GM10248 (cell line): ENCODE measurements at regions not wholly inside any gene's neighbourhood (a gene's known extent, or its start where the extent isn't known, plus 50 kb on each side); places are given as distances from the start of the nearest gene placed in this dataset.

Experiments used
- CTCF ChIA-PET: fragments of 300-600 bp; sonication (Branson Sonifier 250); formaldehyde crosslinking; extraction: SDS; loops from one replicate; lab custom pipeline; 2021; ENCODE audit warnings: antibody characterized with exemption; lab: Yijun Ruan, JAX
- POLR2A ChIA-PET: fragments of 350-650 bp; sonication (Branson Sonifier 250); formaldehyde crosslinking; extraction: SDS; loops from one replicate; lab custom pipeline; 2020; ENCODE audit warnings: antibody characterized with exemption; lab: Yijun Ruan, JAX
- DNase-seq: peaks from one replicate; pipeline ENCODE4 v3.0.0; 2012; ENCODE audit errors: extremely low spot score
- TF ChIP-seq, protein P1 (sequence below): IDR thresholded peaks from 2 replicates; pipeline ENCODE4 v1.5.1; 2012; ENCODE audit warnings: mild to moderate bottlenecking, low read depth; ENCODE audit errors: extremely low read depth, missing control alignments, control extremely low read depth

DNA sequence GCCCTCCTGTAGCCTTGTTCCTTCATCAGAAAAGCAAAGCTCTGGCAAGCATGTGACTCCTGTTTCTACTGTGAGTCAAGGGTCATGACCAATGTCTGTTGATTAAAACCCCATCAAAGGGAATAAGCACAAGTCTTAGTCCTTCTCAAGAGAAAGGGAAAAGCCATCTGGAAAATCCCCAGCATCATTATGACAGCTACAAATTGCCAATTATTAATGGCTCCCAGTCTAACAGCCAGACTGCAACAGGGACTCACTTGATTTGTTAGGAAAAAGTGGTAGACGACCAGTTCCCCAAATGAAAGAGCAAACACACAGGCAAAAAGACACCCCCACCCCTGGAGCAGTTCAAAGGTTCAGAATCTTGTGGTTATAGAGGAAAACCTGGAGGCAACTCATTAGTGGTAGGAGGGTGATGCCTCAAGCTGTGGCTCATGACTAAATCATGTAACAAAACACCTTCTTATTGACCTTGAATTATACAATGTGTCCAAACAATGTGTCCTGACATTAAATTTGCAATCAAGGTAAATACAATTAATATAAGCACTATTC is 315.7 kb downstream of the HNRNPD start:
- ChIA-PET CTCF (interaction anchor here (1.2 kb wide), 1 partner anchor 8 kb away, joined by 3 read pairs; no protein-coding TSS in a partner anchor), POLR2A (no interaction called here)
- TF ChIP-seq, protein P1, sequence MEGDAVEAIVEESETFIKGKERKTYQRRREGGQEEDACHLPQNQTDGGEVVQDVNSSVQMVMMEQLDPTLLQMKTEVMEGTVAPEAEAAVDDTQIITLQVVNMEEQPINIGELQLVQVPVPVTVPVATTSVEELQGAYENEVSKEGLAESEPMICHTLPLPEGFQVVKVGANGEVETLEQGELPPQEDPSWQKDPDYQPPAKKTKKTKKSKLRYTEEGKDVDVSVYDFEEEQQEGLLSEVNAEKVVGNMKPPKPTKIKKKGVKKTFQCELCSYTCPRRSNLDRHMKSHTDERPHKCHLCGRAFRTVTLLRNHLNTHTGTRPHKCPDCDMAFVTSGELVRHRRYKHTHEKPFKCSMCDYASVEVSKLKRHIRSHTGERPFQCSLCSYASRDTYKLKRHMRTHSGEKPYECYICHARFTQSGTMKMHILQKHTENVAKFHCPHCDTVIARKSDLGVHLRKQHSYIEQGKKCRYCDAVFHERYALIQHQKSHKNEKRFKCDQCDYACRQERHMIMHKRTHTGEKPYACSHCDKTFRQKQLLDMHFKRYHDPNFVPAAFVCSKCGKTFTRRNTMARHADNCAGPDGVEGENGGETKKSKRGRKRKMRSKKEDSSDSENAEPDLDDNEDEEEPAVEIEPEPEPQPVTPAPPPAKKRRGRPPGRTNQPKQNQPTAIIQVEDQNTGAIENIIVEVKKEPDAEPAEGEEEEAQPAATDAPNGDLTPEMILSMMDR: no peak
- DNase-seq: no peak

DNA sequence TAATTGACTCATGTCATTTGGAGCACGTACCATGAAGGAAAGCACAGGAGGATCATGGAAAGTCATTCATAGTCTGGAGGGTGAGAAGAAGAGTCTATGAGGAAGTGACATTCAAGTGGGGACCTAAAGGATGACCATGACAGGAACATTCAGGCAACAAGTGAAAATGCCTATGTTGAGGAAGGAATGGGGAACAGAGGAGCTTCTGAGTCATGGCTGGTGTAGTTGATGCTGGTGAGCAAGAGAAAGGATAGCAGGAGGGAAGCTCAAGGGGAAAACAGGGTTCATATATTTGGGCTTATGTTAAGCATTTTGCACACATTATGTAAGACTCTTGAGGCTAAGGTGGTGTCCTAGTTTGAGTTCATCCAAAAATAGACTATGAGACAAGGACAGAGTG is 318.6 kb downstream of the HNRNPD start:
- ChIA-PET CTCF (interaction anchor here (1.5 kb wide), 1 partner anchor 28 kb away, joined by 3 read pairs; no protein-coding TSS in a partner anchor), POLR2A (no interaction called here)
- TF ChIP-seq, protein P1: no peak
- DNase-seq: no peak

DNA sequence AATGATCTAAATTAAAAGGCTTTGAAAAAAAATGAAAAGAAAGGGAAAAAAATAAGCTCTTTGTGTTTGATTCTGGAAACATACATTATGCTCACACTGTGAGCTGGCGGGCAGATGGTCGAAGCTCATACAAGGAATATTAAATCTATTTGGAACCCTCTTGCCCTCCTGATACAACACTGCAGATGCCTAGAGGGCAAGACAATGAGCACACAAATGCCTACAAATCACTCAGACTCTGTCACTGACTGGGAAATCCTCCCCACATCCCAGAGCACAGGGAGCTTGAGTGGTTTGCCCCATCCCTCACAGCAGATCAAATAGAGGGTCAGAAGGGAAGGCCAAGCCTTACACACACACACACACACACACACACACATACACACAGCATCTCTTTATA is 320.4 kb downstream of the HNRNPD start:
- TF ChIP-seq, protein P1: no peak
- ChIA-PET CTCF (interaction anchor here (1.5 to 1.7 kb wide), 3 partner anchors 7 to 14 kb away, joined by 3 to 5 read pairs (median 4); no protein-coding TSS in a partner anchor), POLR2A (no interaction called here)
- no peak for DNase-seq

DNA sequence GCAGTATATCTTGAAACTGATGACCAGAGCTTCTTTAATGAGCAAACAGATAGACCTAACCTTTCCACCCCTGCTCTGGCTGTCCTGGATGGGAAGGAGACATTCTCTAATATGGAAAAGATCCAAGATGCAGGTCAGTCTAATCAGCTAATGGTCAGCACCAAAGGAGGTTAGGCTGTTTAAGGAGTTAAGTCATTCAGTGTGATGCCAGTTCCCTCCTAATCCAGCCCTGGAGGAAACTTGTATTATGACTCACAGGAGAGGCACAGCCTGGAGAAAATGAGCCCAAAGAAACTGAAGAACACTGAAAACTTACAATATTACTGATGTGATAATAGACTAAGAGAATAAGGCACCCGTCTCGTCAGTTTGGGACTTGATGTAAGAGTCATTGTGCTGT is 323.0 kb downstream of the HNRNPD start:
- DNase-seq: no peak
- TF ChIP-seq, protein P1: no peak
- ChIA-PET POLR2A (no interaction called here), CTCF (interaction anchor here (1.2 kb wide), 1 partner anchor 9 kb away, joined by 3 read pairs; no protein-coding TSS in a partner anchor)

DNA sequence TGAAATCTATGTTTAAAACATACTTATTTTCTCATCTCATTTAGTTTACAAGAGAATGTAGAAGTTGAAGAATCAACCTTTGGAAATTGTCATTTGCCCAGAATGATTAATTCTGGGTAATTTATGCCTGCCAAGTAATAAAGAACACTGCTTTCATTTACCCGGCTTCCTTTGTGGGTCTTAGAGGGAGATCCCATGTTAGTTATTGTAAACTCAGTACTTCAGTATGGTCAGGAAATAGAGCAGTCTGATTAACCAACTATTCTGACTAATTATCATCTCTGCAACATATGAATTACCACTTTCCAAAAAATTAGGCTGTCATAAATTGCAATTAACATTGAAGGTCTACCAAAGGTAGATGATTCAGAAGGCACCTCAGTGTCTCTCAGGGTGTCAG is 324.5 kb downstream of the HNRNPD start:
- POLR2A ChIA-PET: no interaction called here
- no peak for DNase-seq
- TF ChIP-seq, protein P1: no peak
- CTCF ChIA-PET: interaction anchor here (1.0 kb wide), 1 partner anchor 9 kb away, joined by 3 read pairs; no protein-coding TSS in a partner anchor

DNA sequence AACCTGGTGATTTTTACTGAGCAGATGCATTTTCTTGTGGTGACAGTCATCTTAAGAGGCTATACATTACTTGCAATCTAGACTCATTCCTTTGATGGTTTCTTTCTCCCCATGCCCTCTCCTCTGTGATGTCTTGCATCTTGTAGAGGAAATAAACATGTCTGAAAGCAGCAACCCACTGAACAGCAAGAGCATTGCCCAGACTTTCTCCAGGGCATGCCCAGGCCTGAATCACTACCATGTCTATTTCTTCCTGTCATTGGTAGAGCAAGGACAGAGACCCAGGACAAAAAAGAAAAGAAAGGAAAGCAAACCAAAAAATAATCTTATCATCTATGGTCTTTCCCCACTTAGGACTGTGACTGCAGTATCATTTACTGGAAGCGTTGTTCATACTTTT is 326.1 kb downstream of the HNRNPD start:
- ChIA-PET CTCF (interaction anchor here (1.4 kb wide), 1 partner anchor 20 kb away, joined by 4 read pairs; no protein-coding TSS in a partner anchor), POLR2A (no interaction called here)
- TF ChIP-seq, protein P1: no peak
- no peak for DNase-seq
